Ishikawa (cell line): ENCODE measurements at regions not wholly inside any gene's neighbourhood (a gene's known extent, or its start where the extent isn't known, plus 50 kb on each side); places are given as distances from the start of the nearest gene placed in this dataset.

ENCODE experiments used
- CEBPB ChIP-seq: IDR thresholded peaks from 2 replicates; pipeline ENCODE4 v1.6.1; 2012
- CREB1 ChIP-seq: IDR thresholded peaks from 2 replicates; pipeline ENCODE4 v1.6.1; 2012; ENCODE audit warnings: low read depth
- EGR1 ChIP-seq: IDR thresholded peaks from 2 replicates; pipeline ENCODE4 v1.6.1; 2012
- EP300 ChIP-seq: IDR thresholded peaks from 2 replicates; pipeline ENCODE4 v1.6.1; 2012; ENCODE audit warnings: borderline replicate concordance
- FOXM1 ChIP-seq: IDR thresholded peaks from 2 replicates; pipeline ENCODE4 v1.6.1; 2012; ENCODE audit warnings: low read depth, borderline replicate concordance
- RAD21 ChIP-seq: IDR thresholded peaks from 2 replicates; pipeline ENCODE4 v1.6.1; 2012; ENCODE audit warnings: low read depth
- TCF12 ChIP-seq: IDR thresholded peaks from 2 replicates; pipeline ENCODE4 v1.6.1; 2012; ENCODE audit warnings: low read depth
- YY1 ChIP-seq: IDR thresholded peaks from 2 replicates; pipeline ENCODE4 v1.6.1; 2012; ENCODE audit warnings: low read depth
- ZBTB7A ChIP-seq: IDR thresholded peaks from 2 replicates; pipeline ENCODE4 v1.6.1; 2012; ENCODE audit warnings: low read depth
- TF ChIP-seq, protein P1 (sequence below): IDR thresholded peaks from 2 replicates; pipeline ENCODE4 v1.6.1; 2012
- TF ChIP-seq, protein P2 (sequence below): IDR thresholded peaks from 2 replicates; pipeline ENCODE4 v1.6.1; 2012
- TF ChIP-seq, protein P3 (sequence below): IDR thresholded peaks from 2 replicates; pipeline ENCODE4 v1.6.1; 2012; ENCODE audit warnings: low read depth, mild to moderate bottlenecking

DNA sequence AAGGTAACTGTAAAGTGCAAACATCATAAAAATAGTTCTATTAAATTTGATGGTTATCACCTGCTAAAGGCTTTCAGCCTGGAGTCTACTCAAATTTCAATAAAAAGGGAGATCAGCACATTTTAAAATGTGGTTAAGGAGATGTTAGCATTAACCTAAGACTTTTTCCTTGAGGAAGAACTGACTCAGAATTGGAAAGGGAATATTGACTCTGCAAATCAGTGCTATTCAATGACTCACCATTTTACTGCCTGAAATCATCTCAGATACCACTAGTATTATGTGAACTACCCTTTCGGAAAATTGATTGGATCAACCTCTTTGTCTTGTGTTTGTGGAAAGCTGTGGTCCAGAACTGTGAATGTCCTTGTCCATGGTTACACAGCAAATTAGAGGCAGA lies 113.3 kb downstream of the ADRB2 start:
- TF ChIP-seq RAD21 (no peak), YY1 (no peak), CEBPB (no peak), EP300 (no peak), CREB1 (no peak), FOXM1 (no peak), TCF12 (no peak), EGR1 (no peak), ZBTB7A (no peak)
- TF ChIP-seq, protein P1, sequence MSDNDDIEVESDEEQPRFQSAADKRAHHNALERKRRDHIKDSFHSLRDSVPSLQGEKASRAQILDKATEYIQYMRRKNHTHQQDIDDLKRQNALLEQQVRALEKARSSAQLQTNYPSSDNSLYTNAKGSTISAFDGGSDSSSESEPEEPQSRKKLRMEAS, result no peak
- TF ChIP-seq, protein P2, sequence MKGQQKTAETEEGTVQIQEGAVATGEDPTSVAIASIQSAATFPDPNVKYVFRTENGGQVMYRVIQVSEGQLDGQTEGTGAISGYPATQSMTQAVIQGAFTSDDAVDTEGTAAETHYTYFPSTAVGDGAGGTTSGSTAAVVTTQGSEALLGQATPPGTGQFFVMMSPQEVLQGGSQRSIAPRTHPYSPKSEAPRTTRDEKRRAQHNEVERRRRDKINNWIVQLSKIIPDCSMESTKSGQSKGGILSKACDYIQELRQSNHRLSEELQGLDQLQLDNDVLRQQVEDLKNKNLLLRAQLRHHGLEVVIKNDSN, result no peak
- TF ChIP-seq, protein P3, sequence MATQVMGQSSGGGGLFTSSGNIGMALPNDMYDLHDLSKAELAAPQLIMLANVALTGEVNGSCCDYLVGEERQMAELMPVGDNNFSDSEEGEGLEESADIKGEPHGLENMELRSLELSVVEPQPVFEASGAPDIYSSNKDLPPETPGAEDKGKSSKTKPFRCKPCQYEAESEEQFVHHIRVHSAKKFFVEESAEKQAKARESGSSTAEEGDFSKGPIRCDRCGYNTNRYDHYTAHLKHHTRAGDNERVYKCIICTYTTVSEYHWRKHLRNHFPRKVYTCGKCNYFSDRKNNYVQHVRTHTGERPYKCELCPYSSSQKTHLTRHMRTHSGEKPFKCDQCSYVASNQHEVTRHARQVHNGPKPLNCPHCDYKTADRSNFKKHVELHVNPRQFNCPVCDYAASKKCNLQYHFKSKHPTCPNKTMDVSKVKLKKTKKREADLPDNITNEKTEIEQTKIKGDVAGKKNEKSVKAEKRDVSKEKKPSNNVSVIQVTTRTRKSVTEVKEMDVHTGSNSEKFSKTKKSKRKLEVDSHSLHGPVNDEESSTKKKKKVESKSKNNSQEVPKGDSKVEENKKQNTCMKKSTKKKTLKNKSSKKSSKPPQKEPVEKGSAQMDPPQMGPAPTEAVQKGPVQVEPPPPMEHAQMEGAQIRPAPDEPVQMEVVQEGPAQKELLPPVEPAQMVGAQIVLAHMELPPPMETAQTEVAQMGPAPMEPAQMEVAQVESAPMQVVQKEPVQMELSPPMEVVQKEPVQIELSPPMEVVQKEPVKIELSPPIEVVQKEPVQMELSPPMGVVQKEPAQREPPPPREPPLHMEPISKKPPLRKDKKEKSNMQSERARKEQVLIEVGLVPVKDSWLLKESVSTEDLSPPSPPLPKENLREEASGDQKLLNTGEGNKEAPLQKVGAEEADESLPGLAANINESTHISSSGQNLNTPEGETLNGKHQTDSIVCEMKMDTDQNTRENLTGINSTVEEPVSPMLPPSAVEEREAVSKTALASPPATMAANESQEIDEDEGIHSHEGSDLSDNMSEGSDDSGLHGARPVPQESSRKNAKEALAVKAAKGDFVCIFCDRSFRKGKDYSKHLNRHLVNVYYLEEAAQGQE, result no peak
